H9 (cell line): ENCODE measurements at regions not wholly inside any gene's neighbourhood (a gene's known extent, or its start where the extent isn't known, plus 50 kb on each side); places are given as distances from the start of the nearest gene placed in this dataset.

ENCODE experiments used
- DNase-seq: peaks from one replicate; pipeline ENCODE4 v3.0.0-alpha.2; 2017
- H2AFZ ChIP-seq: one replicate; pipeline ENCODE4 v1.6.1; 2013; ENCODE audit warnings: mild to moderate bottlenecking, low read length, control low read depth, moderate library complexity
- H2AK5ac ChIP-seq: 2 replicates; pipeline ENCODE4 v1.6.1; 2013; ENCODE audit warnings: low read length, control low read depth, mixed read lengths; ENCODE audit not compliant: insufficient read length
- H2BK120ac ChIP-seq: one replicate; pipeline ENCODE4 v1.6.1; 2013; ENCODE audit warnings: low read depth, mild to moderate bottlenecking, low read length, control low read depth, inconsistent platforms; ENCODE audit not compliant: poor library complexity, severe bottlenecking
- H2BK12ac ChIP-seq: 2 replicates; pipeline ENCODE4 v1.6.1; 2013; ENCODE audit warnings: low read length, control low read depth, mixed read lengths, low read depth; ENCODE audit not compliant: insufficient read length
- H2BK15ac ChIP-seq: 2 replicates; pipeline ENCODE4 v1.6.1; 2013; ENCODE audit warnings: low read depth, low read length, control low read depth
- H2BK20ac ChIP-seq: one replicate; pipeline ENCODE4 v1.6.1; 2013; ENCODE audit warnings: low read depth, mild to moderate bottlenecking, low read length, control low read depth, inconsistent platforms; ENCODE audit not compliant: poor library complexity, severe bottlenecking
- H2BK5ac ChIP-seq: 2 replicates; pipeline ENCODE4 v1.6.1; 2013; ENCODE audit warnings: low read length, control low read depth, mixed read lengths; ENCODE audit not compliant: insufficient read length
- H3K14ac ChIP-seq: 2 replicates; pipeline ENCODE4 v1.6.1; 2013; ENCODE audit warnings: low read length, control low read depth; ENCODE audit not compliant: insufficient read depth
- H3K18ac ChIP-seq: 2 replicates; pipeline ENCODE4 v1.6.1; 2013; ENCODE audit warnings: low read depth, mild to moderate bottlenecking, mixed read lengths, low read length, control low read depth; ENCODE audit not compliant: insufficient read length
- H3K23ac ChIP-seq: 2 replicates; pipeline ENCODE4 v1.6.1; 2013; ENCODE audit warnings: low read length, control low read depth, mixed read lengths, low read depth; ENCODE audit not compliant: insufficient read length
- H3K23me2 ChIP-seq: 2 replicates; pipeline ENCODE4 v1.6.1; 2013; ENCODE audit warnings: low read depth, mild to moderate bottlenecking, mixed read lengths, low read length, control low read depth; ENCODE audit not compliant: insufficient read length, poor library complexity, severe bottlenecking
- H3K27ac ChIP-seq: 2 replicates; pipeline ENCODE4 v1.5.1; 2013; ENCODE audit warnings: low read length, control low read depth, mixed read lengths, low read depth; ENCODE audit not compliant: insufficient read length
- H3K27me3 ChIP-seq: 2 replicates; pipeline ENCODE4 v1.6.1; 2013; ENCODE audit warnings: low read length, control low read depth, inconsistent platforms; ENCODE audit not compliant: insufficient read depth
- H3K4ac ChIP-seq: 2 replicates; pipeline ENCODE4 v1.6.1; 2013; ENCODE audit warnings: low read depth, mild to moderate bottlenecking, control low read depth, inconsistent platforms, low read length, moderate library complexity
- H3K4me1 ChIP-seq: 2 replicates; pipeline ENCODE4 v1.6.1; 2013; ENCODE audit warnings: low read length, control low read depth, inconsistent platforms; ENCODE audit not compliant: insufficient read depth
- H3K4me2 ChIP-seq: 2 replicates; pipeline ENCODE4 v1.6.1; 2013; ENCODE audit warnings: low read length, control low read depth, mixed read lengths; ENCODE audit not compliant: insufficient read length, insufficient read depth
- H3K56ac ChIP-seq: 2 replicates; pipeline ENCODE4 v1.6.1; 2013; ENCODE audit warnings: low read depth, mild to moderate bottlenecking, mixed read lengths, low read length, control low read depth; ENCODE audit not compliant: insufficient read length
- H3K79me1 ChIP-seq: 2 replicates; pipeline ENCODE4 v1.6.1; 2013; ENCODE audit warnings: low read depth, mild to moderate bottlenecking, moderate library complexity, low read length, control low read depth, inconsistent platforms; ENCODE audit not compliant: insufficient read depth, poor library complexity, severe bottlenecking
- H3K79me2 ChIP-seq: 2 replicates; pipeline ENCODE4 v1.6.1; 2013; ENCODE audit warnings: low read length, control low read depth, inconsistent platforms; ENCODE audit not compliant: insufficient read depth
- H3K9ac ChIP-seq: 2 replicates; pipeline ENCODE4 v1.6.1; 2013; ENCODE audit warnings: low read length, control low read depth, mixed read lengths; ENCODE audit not compliant: insufficient read length; ENCODE audit errors: extremely low read depth
- H3K9me3 ChIP-seq: one replicate; pipeline ENCODE4 v1.6.1; 2013; ENCODE audit warnings: low read depth, low read length, inconsistent platforms; ENCODE audit not compliant: control insufficient read depth
- H3T11ph ChIP-seq: one replicate; pipeline ENCODE4 v1.6.1; 2013; ENCODE audit warnings: mild to moderate bottlenecking, low read length, control low read depth, inconsistent platforms
- H4K20me1 ChIP-seq: one replicate; pipeline ENCODE4 v1.6.1; 2013; ENCODE audit not compliant: control insufficient read depth, insufficient read length, insufficient read depth
- H4K5ac ChIP-seq: 2 replicates; pipeline ENCODE4 v1.6.1; 2013; ENCODE audit warnings: low read depth, mild to moderate bottlenecking, mixed read lengths, low read length, control low read depth; ENCODE audit not compliant: insufficient read length
- H4K8ac ChIP-seq: replicated peaks from 2 replicates; pipeline ENCODE4 v1.6.1; 2013; ENCODE audit warnings: low read length, control low read depth, mixed read lengths, low read depth; ENCODE audit not compliant: insufficient read length
- H4K91ac ChIP-seq: 2 replicates; pipeline ENCODE4 v1.6.1; 2013; ENCODE audit warnings: low read depth, mild to moderate bottlenecking, moderate library complexity, mixed read lengths, low read length, control low read depth; ENCODE audit not compliant: insufficient read length
- H3K27ac Mint-ChIP-seq, 3 experiments: 2 replicates in 2 of 3; 3 replicates in 1 of 3; pipeline ENCODE4 v1.8.0; 2020 to 2021; ENCODE audit warnings: mixed read lengths in 3 of 3, mild to moderate bottlenecking in 1 of 3, moderate library complexity in 1 of 3
- H3K27me3 Mint-ChIP-seq: 2 replicates; pipeline ENCODE4 v1.8.0; 2021; ENCODE audit warnings: low read depth, mild to moderate bottlenecking, moderate library complexity, mixed read lengths
- H3K36me3 Mint-ChIP-seq, 3 experiments: 2 replicates in 2 of 3; 3 replicates in 1 of 3; pipeline ENCODE4 v1.8.0; 2020 to 2021; ENCODE audit warnings: low read depth in 3 of 3, mixed read lengths in 3 of 3; ENCODE audit not compliant: insufficient read depth in 1 of 3
- H3K4me1 Mint-ChIP-seq, 2 experiments: 2 replicates each; pipeline ENCODE4 v1.8.0; 2020; ENCODE audit warnings: mixed read lengths in 2 of 2
- H3K4me3 Mint-ChIP-seq, 2 experiments: 2 replicates in 1 of 2; 3 replicates in 1 of 2; pipeline ENCODE4 v1.8.0; 2020 to 2021; ENCODE audit warnings: mild to moderate bottlenecking in 2 of 2, mixed read lengths in 2 of 2, moderate library complexity in 1 of 2
- H3K9me3 Mint-ChIP-seq, 2 experiments: 2 replicates in 1 of 2; 3 replicates in 1 of 2; pipeline ENCODE4 v1.8.0; 2020; ENCODE audit warnings: mild to moderate bottlenecking in 2 of 2, mixed read lengths in 2 of 2, moderate library complexity in 1 of 2
- WGBS: extraction: QIAGEN DNeasy Blood & Tissue Kit; methylation state at CpG from one replicate; pipeline ENCODE4 v1.1.7; 2013; ENCODE audit warnings: missing lambda C conversion rate, low lambda C conversion rate, mixed read lengths; ENCODE audit not compliant: insufficient read length; ENCODE audit errors: extremely low coverage; 5-methylcytosine and 5-hydroxymethylcytosine counted together
- TF ChIP-seq, protein P1 (sequence below): fragments of 200-600 bp; sonication (generic); conservative IDR thresholded peaks from 3 replicates; pipeline ENCODE4 v1.8.0; 2021; ENCODE audit warnings: antibody characterized with exemption, mild to moderate bottlenecking

DNA sequence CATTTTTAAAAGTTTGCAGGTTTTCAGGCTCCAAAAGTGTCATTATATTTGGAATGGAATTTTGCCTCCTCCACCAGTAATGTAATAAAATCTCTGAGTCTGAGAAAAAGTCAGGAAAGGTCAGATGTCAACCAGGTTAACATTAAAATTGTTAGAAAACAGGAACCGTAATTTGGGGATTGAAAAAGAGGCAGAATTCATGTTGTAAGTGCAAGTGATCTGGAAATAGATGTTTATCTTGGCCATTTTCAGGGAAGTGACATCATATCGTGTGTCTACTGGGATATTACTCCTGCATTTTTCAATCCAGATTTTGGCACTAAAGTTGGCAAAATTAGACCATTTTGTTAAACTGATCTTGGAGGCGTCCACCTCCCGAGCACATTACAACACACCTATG lies 428.5 kb upstream of the MGMT start:
- no CpG with 5 or more reads among the region's 4 CpGs for WGBS

More for the DNA sequence above, 428.5 kb upstream of the MGMT start:
- Histone ChIP-seq H3K79me1 (no peaks in the 10 kb centered on the region), H3K4ac (no peak overlapping the region), H3K27ac (no peak overlapping the region), H2AFZ (no peak overlapping the region), H3K18ac (no peak overlapping the region), H3K4me2 (no peak overlapping the region), H3K27me3 (no peaks in the 10 kb centered on the region), H4K5ac (no peak overlapping the region), H3T11ph (no peak overlapping the region), H4K91ac (no peak overlapping the region), H2BK5ac (no peak overlapping the region), H3K56ac (no peak overlapping the region), H2BK15ac (no peak overlapping the region), H2BK12ac (no peak overlapping the region), H2AK5ac (no peak overlapping the region), H4K20me1 (no peaks in the 10 kb centered on the region), H3K79me2 (no peaks in the 10 kb centered on the region), H4K8ac (no peak overlapping the region), H2BK120ac (no peak overlapping the region), H3K9ac (no peak overlapping the region), H3K14ac (no peak overlapping the region), H3K9me3 (no peaks in the 10 kb centered on the region), H3K23me2 (no peaks in the 10 kb centered on the region), H3K23ac (no peak overlapping the region), H3K4me1 (peaks cover 5% of the 10 kb centered on the region; the same call in 1 of the 2 replicates), H2BK20ac (no peak overlapping the region)
- no peak for DNase-seq
- no peaks in the 10 kb centered on the region; the same call in 1 of the 2 replicates for H3K27me3 Mint-ChIP-seq
- H3K27ac Mint-ChIP-seq, result no peak overlapping the region
- no peaks in the 10 kb centered on the region for H3K9me3 Mint-ChIP-seq
- H3K4me1 Mint-ChIP-seq, result peaks cover 18 to 24% of the 10 kb centered on the region in 2 experiments
- H3K36me3 Mint-ChIP-seq, result no peaks in the 10 kb centered on the region; a peak in 1 of 7 replicates
- TF ChIP-seq, protein P1, sequence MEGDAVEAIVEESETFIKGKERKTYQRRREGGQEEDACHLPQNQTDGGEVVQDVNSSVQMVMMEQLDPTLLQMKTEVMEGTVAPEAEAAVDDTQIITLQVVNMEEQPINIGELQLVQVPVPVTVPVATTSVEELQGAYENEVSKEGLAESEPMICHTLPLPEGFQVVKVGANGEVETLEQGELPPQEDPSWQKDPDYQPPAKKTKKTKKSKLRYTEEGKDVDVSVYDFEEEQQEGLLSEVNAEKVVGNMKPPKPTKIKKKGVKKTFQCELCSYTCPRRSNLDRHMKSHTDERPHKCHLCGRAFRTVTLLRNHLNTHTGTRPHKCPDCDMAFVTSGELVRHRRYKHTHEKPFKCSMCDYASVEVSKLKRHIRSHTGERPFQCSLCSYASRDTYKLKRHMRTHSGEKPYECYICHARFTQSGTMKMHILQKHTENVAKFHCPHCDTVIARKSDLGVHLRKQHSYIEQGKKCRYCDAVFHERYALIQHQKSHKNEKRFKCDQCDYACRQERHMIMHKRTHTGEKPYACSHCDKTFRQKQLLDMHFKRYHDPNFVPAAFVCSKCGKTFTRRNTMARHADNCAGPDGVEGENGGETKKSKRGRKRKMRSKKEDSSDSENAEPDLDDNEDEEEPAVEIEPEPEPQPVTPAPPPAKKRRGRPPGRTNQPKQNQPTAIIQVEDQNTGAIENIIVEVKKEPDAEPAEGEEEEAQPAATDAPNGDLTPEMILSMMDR, result no peak
- no peak overlapping the region for H3K4me3 Mint-ChIP-seq
